ENCODE measurements at regions not wholly inside any gene's neighbourhood (a gene's known extent, or its start where the extent isn't known, plus 50 kb on each side); places are given as distances from the start of the nearest gene placed in this dataset.

DNA sequence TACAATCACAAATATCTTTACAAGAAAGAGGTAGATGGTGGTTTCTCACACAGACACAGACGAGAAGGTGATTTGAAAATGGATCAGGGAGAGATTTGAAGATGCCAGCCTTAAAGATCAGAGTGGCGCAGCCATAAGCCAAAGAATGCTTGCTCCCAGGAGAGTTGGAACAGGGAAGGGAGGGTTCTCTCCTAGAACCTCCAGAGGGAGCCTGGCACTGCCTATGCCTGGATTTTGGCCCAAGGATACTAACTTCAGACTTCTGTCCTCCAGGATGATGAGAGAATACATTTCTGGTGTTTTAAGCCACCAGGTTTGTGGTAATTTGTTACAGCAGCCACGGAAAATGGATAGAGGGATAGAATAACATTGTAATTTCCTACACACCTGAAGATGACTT lies 279.1 kb downstream of the FAM43A start:
- intact Hi-C loops (cut with micrococcal nuclease): no loop called here
- no peak overlapping the region for H3K4me3 Mint-ChIP-seq (ENCODE audit: unreplicated experiment)
- TF ChIP-seq, protein P1, sequence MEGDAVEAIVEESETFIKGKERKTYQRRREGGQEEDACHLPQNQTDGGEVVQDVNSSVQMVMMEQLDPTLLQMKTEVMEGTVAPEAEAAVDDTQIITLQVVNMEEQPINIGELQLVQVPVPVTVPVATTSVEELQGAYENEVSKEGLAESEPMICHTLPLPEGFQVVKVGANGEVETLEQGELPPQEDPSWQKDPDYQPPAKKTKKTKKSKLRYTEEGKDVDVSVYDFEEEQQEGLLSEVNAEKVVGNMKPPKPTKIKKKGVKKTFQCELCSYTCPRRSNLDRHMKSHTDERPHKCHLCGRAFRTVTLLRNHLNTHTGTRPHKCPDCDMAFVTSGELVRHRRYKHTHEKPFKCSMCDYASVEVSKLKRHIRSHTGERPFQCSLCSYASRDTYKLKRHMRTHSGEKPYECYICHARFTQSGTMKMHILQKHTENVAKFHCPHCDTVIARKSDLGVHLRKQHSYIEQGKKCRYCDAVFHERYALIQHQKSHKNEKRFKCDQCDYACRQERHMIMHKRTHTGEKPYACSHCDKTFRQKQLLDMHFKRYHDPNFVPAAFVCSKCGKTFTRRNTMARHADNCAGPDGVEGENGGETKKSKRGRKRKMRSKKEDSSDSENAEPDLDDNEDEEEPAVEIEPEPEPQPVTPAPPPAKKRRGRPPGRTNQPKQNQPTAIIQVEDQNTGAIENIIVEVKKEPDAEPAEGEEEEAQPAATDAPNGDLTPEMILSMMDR (IDR thresholded peaks at IDR 0.05; ENCODE audit: unreplicated experiment): peak; percentile 22
- H3K9me3 Mint-ChIP-seq (ENCODE audit: unreplicated experiment): no peaks in the 10 kb centered on the region
- no peaks in the 10 kb centered on the region for H3K36me3 Mint-ChIP-seq (ENCODE audit: insufficient read depth, unreplicated experiment)
- H3K27ac Mint-ChIP-seq (ENCODE audit: low read depth, unreplicated experiment): no peak overlapping the region
- H3K27me3 Mint-ChIP-seq (ENCODE audit: insufficient read depth, unreplicated experiment): peaks cover 30% of the 10 kb centered on the region
- CTCF ChIA-PET: no interaction called here
- no peaks in the 10 kb centered on the region for H3K4me1 Mint-ChIP-seq (ENCODE audit: insufficient read depth, unreplicated experiment)
- DNase-seq (ENCODE audit: unreplicated experiment): peak; percentile 27
- POLR2A ChIA-PET: no interaction called here
- BruUV-seq (replicated peaks): no TSS peak

DNA sequence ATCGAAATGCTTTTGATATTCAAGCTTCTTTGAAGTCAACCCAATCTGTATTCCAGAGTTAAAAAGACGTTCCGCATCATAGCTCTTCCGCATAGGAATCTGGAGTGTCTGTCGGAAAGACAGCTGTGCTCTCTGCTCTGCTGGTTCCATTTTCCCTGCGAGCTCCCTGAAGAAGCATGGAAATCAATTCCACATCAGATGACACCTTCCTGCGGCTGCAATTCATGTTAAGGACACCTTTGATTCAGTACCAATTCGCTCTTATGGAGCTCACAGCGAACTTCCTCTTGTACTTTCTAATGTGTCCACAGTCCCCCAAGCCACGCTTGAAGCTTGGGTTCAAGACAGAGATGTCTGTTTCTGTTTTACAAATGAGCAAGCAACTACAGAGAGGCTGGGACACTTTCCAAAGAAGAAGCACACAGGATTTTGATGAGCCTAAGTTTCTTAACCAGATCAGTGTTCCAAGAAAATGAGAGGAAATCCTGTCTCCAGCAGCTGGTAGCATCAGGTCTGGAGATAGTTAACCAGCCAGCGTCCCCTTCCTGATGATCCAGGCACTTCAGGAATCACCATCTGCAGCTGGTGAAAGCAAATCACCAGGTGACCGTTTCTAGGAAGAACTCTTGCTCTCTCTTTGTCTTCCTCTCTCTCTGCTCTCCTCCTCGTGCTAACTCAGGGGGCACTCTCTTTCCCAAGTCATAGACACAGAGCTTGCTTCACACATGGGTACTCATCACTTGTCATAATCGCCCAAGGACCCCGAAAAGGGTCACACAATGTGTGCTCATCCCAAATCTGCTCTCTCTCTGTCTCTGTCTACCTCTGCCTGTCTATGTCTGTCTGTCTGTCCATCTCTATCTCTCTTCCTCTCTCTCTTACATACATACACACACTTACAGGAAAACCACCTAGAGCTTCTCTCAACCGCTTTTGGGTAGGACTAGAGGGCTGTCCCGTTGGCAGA lies 281.8 kb downstream of the FAM43A start:
- no peak for DNase-seq (ENCODE audit: unreplicated experiment)
- TF ChIP-seq, protein P1 (IDR thresholded peaks at IDR 0.05; ENCODE audit: unreplicated experiment): no peak
- no peak overlapping the region for H3K4me3 Mint-ChIP-seq (ENCODE audit: unreplicated experiment)
- peaks cover 36% of the 10 kb centered on the region for H3K27me3 Mint-ChIP-seq (ENCODE audit: insufficient read depth, unreplicated experiment)
- ChIA-PET CTCF (interaction anchor here (0.7 to 1.4 kb wide), 2 partner anchors 14 to 285 kb away, joined by 3 to 6 read pairs; no protein-coding TSS in a partner anchor), POLR2A (interaction anchor here (0.7 kb wide), 1 partner anchor 104 kb away, joined by 3 read pairs; no protein-coding TSS in a partner anchor)
- H3K36me3 Mint-ChIP-seq (ENCODE audit: insufficient read depth, unreplicated experiment): no peaks in the 10 kb centered on the region
- H3K27ac Mint-ChIP-seq (ENCODE audit: low read depth, unreplicated experiment): no peak overlapping the region
- no peaks in the 10 kb centered on the region for H3K4me1 Mint-ChIP-seq (ENCODE audit: insufficient read depth, unreplicated experiment)
- no peaks in the 10 kb centered on the region for H3K9me3 Mint-ChIP-seq (ENCODE audit: unreplicated experiment)
- no TSS peak for BruUV-seq (replicated peaks)
- intact Hi-C loops (cut with micrococcal nuclease): no loop called here

DNA sequence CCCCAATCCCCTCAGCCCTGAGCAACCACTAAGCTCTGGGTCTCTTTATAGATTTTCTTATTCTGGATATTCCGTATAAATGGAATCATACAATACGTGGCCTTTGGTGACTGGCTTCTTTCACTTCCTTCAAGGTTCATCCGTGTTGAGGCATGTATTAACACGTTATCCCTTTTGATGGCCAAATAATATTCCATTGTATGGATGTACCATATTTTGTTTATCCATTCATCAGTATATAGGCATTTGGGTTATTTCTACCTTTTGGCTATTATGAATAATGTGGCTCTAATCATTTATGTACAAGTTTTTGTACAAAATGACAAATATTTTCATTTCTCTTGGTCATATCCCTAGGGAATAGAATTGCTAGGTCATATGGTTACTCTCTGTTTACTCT lies 284.4 kb downstream of the FAM43A start:
- CTCF ChIA-PET: no interaction called here
- H3K27me3 Mint-ChIP-seq (ENCODE audit: insufficient read depth, unreplicated experiment): peaks cover 51% of the 10 kb centered on the region
- intact Hi-C loops (cut with micrococcal nuclease): no loop called here
- no peaks in the 10 kb centered on the region for H3K9me3 Mint-ChIP-seq (ENCODE audit: unreplicated experiment)
- BruUV-seq (replicated peaks): no TSS peak
- H3K4me1 Mint-ChIP-seq (ENCODE audit: insufficient read depth, unreplicated experiment): no peaks in the 10 kb centered on the region
- no peak for DNase-seq (ENCODE audit: unreplicated experiment)
- no peak overlapping the region for H3K4me3 Mint-ChIP-seq (ENCODE audit: unreplicated experiment)
- POLR2A ChIA-PET: no interaction called here
- H3K36me3 Mint-ChIP-seq (ENCODE audit: insufficient read depth, unreplicated experiment): no peaks in the 10 kb centered on the region
- no peak overlapping the region for H3K27ac Mint-ChIP-seq (ENCODE audit: low read depth, unreplicated experiment)
- TF ChIP-seq, protein P1 (IDR thresholded peaks at IDR 0.05; ENCODE audit: unreplicated experiment): no peak

DNA sequence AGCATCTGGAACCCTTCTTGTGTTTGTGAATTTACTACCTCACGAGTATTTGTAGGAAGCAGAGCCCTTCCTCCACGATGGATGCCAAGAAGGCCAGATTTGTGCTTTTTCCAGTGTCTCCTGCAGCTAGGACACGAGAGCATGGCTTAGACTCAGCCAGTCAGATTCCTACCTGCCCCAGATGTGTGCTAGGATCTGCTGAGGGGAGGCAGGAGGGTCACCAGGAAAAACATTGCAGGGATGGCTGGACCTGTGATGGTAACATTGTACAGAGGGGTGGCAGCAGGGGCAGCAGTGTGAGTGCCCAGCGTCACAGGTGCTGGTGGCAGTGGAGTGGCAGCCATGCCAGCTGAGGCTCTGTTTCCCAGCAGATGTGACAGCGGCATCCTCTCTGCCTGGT lies 285.3 kb downstream of the FAM43A start:
- Mint-ChIP-seq H3K9me3 (ENCODE audit: unreplicated experiment) (no peaks in the 10 kb centered on the region), H3K4me1 (ENCODE audit: insufficient read depth, unreplicated experiment) (no peaks in the 10 kb centered on the region), H3K4me3 (ENCODE audit: unreplicated experiment) (no peak overlapping the region), H3K36me3 (ENCODE audit: insufficient read depth, unreplicated experiment) (no peaks in the 10 kb centered on the region), H3K27ac (ENCODE audit: low read depth, unreplicated experiment) (no peak overlapping the region), H3K27me3 (ENCODE audit: insufficient read depth, unreplicated experiment) (peaks cover 51% of the 10 kb centered on the region)
- TF ChIP-seq, protein P1 (IDR thresholded peaks at IDR 0.05; ENCODE audit: unreplicated experiment): no peak
- no TSS peak for BruUV-seq (replicated peaks)
- intact Hi-C loops (cut with micrococcal nuclease): no loop called here
- ChIA-PET POLR2A (interaction anchor here (1.1 kb wide), 1 partner anchor 15 kb away, joined by 3 read pairs; no protein-coding TSS in a partner anchor), CTCF (no interaction called here)
- no peak for DNase-seq (ENCODE audit: unreplicated experiment)

Measured in MCF 10A (cell line).